Stimulated activated CD4-positive, alpha-beta T cell treated with anti-CD3 and anti-CD28 coated beads, Interleukin-2, amount 100 ng/mL, for 24 hours (primary cell): ENCODE measurements at regions not wholly inside any gene's neighbourhood (a gene's known extent, or its start where the extent isn't known, plus 50 kb on each side); places are given as distances from the start of the nearest gene placed in this dataset.
"Not testable (repeated sequence)": the region's sequence is repeated elsewhere in the genome, so short reads cannot be mapped to it uniquely, and the experiment has no call there.

ENCODE experiments used
- DNase-seq, 2 donors: peaks; one replicate each; pipeline ENCODE4 v3.0.0-alpha.2; 2020

DNA sequence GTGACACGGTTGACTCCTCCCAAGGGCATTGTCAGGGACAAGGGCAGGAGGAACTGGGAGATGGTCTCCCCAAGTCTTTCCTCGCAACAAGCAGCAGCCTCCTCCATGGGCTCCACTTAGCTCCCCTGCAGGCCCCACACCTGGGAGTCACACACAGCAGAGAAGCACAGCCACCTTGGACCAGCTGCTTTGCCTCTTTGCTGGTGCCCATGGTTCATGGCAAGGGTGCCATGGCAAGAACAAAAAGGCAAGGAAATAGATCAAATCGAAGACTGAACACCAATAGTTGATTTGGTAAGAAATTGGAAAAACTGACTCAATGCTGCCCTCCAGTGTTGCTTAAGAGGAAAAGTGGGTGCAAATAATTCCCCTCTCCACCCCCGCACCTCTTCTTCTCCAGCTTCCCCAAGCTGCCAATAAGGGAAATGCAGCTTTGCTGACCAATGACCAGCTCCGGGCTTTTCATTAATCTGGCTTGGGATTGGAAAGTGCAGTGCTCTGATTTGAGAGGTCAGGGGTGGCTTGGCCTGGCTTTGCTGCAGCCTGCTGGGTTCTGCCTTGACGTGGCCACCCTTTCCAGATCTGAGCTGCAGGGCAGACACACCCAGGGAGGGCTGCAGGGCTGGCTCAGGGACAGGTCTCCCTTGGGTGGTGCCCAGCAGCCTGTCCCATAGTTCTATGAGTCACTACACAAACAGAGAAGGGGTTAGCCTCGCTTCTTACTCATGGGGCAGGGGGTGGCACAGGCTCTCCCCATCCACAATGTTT, 162.0 kb downstream of the KLF13 start:
- no peak for DNase-seq

DNA sequence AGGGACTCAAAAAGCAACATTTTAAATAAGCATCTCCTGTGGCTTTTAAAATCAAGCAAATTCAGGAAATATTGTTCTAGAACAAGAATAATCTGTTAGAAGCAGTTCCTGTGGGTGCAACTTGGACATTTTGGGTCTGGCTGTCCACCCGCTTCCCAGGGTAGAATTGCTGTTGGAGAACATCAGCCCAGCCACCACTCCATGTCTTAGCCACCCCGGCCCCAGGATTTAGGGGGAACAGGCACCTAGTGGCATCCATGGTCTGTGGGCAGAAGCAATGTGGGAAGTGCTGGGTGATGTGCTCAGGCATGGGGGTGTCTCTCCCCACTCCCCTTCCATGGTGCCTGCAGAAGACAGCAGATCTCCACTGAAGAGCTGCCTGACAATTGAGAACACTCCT, 162.6 kb downstream of the KLF13 start:
- DNase-seq, result no peak

DNA sequence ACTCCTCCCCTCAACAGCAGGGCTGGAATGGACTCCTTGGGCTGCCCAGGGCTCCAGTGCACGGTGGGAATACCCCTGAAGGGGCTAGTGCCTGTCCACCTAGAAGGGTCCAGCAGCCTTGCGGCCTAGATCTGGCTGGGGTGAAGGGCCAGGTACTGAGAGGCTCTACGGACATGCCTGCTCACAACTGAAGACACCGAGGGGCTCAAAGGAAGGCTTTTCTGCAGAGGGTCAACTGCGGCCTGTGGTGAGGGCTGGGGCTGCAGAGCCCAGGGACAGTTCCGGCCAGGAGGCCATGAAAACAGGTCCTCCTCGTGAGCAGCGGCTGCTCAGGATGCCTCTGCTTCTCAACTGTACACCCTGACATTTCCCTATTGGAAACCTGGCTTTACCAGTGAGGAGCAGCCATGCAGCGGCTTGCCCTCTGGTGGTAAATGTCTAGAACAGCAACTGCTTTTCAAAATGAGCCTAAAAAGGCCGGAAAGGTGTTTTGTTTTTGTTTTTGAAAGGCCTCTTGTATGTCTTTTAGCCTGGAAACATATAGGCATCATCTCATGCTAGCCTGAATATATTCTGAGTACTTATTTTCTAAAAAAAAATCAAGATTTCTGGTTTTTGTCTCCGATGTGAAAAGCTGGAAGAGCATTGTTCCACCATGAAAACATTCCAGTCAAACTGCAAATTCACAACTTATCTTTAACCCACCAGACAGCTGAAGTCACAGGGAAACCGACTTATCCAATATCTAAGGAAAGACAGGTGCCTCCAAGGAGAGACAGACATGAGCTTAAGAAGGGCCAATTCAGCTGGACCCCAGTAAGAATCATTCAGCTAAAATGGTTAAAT, 163.4 kb downstream of the KLF13 start:
- peak in 1 of 2 donors; percentile 40 for DNase-seq

DNA sequence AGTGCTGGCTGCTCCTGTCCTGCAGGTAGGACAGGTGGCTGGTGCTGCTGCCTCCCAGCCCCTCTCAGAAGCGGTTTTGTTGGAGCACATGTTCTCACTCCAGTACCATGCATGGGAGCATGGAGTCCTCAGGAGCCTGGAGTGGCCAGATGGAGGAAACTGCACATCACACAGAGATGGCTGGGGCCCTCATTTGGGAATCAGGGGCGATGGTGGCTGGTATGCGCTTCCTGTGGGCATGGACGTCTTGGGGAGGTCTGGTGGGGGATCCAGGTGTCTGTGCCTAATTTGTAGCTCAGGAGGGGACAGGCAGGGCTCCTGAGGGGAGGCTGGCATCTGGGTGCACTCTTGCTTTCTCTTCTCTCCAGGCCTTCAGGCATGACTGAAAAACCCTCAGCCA, 168.2 kb downstream of the KLF13 start:
- no peak for DNase-seq

DNA sequence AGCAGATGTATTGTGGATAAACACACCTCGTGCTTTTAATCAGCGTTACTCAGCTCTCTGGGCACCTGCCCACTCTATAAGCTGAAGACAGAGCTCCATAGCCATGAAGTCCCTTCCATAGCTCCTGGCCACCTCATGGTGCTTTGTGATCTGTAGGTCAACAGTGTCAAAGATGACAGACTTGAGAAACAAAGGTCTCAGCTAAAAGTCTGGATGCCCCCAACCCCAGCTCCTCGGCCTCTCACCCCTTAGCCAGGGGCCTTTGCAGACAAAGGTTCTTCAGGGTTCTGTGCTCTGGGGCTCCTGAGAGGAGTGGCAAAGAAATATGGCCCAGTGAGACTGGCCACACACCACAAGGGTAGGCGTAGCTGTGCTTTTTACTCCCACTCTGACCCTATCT, 168.6 kb downstream of the KLF13 start:
- DNase-seq, result no peak

DNA sequence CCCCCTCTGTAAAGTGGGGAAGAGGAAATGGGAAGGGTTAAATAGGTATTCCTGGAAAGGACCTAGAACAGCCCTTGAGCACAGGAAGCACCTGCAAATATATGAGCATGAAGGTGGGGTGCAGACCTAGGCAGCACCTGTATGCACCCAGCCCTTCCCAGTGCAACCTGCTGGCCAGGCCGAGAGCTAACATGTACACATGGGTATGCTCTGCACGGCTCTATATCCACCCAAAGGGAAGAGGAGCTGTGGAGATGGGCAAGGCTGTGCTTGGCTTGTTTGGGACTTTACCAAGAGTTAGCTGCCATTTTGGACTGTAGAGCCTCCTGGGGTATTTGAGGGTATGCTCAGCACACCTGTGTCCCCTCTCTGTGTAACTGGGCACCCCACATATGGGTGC, 171.2 kb downstream of the KLF13 start:
- DNase-seq, result no peak

DNA sequence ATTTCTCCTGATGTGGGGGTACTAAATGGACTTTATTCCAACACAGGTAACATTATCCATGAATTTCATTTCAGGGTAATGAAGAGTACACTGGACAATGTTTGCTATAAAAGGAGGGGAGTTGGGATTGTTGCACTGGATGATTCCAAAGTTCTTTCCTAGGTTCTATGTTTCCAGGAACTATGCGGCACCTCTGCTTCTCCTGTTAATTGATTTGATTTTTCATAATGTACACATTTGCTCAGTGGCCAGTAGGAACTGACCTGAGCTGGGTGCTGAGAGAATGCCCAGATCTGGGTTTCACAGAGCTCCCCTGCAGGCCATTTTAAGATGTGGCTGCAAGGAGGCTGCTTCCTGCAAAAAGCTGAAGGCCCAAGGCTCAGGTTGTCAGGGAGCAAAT, 171.7 kb downstream of the KLF13 start:
- DNase-seq, result no peak

DNA sequence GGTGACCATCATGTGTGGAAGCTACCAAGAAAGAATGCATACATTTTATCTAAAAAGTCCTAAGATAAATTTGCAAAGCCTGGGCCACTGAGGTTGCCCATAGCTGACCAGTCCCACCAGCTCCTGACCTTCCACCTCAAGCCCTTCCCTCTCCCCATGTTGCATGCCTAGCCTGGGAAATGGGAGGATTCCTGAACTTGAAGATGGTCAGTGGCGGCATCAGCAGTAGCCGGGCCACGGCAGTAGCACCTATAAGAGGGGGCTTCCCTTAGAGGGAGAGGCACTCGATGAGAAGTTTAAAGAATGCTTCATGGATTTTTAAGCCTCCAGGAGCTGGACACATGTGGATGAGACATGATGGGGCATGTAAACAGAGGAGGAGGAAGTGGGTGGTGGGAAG, 172.1 kb downstream of the KLF13 start:
- no peak for DNase-seq

DNA sequence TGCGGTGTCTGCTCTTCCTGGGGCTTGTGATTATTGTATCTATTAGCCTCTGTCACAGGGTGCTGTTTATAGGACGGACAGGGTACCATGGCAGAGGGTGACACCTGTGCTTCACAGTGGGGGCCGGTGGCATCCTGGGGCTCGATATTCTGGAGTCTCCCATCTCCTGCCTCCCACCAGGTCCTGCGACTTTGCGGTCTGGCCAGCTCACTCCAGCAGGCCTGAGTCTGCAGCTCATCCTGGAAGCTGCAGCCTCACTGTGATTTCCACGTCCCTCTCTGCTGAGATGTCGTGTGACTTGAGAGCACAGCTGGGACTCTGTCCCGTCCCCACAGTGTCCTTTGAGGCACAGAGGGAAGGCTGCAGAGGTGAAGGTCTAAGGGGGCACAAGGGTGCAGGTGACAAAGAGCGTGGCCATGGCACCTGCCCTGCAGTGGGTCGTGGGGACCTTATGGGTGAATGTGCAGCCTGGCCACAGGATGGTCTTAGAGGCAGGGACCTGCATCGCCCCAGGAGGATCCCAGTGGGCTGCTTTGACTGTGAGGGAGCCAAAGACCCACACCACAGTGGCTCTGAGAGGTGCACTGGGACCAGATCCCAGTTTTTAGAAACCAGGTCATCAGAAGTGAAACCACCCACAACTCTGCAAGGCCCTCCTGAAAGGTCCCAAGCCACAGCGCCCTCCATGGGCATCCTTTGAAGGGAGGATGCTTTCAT, 172.8 kb downstream of the KLF13 start:
- no peak for DNase-seq

DNA sequence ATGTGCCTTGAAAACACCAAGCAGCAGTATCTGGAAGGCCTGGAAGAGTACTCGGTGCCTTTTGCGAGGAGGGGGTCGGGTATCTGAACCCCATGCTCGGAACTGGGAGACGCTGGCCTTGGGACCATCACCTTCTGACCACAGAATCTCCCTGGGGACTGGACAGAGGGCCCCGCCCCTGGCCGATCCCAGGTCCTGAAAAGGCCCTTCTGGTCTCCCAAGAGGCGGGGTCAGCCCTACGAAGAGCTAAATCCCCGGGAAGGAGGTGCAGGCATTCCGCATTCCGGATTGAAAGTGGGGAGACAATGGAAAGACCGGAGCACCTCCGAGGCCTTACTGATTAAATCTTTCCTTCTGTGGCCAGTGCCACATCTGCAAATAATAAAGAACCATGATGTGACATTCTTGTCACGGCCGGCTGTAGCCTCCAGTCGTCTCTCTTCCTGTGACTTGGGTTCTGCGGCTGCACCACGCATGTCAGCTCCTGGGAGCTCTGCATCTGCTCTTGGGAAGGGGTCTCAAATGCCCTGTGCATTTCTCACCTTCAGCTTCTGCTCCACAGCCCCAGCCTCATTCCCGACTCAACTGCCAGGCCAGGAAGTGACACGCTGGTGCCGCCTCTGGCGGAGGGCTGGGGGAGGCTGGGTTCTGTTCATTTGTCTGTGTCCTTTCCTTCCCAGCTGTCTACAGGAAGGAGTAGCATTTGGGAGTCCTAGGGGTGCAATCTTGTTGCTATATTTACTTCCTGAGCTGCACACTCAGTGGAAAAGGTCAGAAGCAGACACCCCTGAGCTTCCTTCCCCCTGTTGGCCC, 173.5 kb downstream of the KLF13 start:
- no peak for DNase-seq

DNA sequence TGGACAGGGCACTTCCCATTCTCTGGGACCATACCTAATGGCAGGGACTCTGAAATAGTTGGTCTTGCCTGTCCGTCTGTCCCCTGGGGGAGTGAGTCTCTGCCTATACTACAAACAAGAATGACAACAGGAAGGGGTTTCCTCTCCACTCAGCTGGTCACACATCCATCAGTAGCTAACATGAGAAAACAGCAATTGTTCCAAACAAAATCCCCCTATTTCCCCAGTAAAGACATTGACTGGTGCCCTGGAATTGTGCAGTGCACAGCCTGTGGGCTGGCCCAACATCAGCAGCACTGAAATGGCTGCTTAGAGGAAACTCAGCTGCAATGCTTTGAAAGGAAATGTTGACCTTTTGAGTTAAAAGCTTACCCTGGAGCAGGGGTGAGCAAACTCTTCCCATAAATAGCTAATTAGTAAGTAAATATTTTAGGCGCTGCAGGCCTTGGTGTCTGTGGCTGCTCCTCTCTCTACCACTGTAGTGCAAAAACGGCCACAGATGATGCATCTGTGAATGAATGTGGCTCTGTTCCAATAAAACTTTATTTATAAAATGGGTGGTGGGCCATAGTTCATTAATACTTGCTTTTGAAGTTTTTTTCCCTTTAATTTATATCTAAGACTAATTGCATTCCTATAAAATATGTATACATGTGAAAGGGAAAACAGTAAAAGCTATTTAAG, 174.3 kb downstream of the KLF13 start:
- no peak for DNase-seq

DNA sequence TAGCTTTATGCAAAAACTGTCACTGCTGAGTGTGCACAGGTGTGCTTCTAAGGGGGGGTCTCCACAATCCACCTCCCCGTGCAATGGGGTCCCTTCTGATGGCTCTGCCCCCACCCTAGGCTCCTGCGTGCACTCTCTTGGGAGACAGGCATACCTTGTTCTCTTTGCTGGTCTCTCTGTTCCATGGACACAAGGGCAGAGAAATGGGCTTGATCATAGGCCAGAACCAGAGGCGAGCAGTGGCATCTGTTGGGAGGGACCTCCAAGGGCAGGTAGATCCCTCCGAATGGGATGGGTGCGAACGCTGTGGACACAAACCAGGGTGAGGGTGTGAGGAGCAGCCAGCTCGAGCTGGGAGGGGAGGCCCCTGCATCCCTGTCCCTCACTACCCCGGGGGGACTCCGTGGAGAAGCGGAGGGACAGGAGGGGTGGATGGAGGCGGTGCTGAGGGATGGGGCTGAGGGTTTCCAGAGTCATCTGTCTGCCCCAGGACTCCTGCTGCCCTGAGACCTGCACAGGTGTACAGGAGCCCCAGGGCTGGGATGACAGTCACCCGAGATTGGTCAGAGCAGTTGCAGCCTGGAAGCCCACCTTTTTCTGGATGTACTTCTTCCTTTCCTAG, 175.0 kb downstream of the KLF13 start:
- no peak for DNase-seq

DNA sequence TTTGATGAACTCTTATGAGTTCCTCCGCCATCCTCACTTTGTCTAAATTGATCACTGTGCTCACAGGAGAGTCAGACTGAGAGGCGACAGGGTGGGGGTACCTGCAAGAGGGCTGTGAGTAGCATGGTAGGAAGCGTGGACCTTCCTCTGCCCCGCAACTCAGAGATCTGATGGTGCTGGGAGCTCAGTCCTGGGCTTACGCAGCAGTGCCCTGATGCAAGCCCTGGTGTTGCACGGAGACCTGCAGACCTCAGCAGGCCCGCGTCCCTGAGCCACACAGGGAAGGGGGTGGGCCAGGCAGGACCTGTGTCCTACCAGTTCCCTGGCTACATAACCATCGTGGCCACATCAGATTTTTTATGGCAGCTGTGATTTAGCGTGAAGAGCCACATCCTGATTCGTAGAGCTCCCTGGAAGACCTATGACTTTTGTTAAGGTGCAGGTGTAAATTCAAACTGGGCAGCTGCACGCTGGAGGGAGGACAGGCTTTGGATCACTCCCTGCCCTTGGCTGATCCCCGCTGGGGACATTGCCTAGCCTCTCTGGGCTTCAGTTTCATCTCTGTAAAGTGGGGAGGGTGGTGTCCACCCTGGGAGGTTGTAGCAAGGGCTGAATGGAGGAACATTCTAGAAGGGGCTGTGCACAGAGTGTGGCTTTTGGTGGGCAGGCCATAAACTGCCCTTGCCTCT, 176.1 kb downstream of the KLF13 start:
- DNase-seq, result no peak

DNA sequence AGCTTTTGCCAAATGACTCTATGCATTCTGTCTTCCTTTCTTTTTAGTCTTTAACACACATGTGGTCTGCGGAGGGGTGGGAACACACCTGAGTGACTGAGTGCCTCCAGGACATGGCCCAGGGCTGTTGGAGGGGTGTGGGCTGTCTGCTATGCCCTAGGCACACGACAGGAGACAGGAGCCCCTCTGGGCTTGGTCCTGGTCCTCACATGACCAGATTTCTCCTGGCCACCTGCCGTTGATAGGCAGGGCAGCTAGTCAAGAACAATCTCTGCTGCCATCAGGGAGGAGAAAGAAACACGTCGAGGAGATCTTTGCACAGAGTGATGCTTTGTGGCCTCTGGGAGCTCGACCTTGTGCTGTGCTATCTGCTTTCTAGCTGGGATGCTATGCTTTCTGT, 176.6 kb downstream of the KLF13 start:
- DNase-seq, result no peak

DNA sequence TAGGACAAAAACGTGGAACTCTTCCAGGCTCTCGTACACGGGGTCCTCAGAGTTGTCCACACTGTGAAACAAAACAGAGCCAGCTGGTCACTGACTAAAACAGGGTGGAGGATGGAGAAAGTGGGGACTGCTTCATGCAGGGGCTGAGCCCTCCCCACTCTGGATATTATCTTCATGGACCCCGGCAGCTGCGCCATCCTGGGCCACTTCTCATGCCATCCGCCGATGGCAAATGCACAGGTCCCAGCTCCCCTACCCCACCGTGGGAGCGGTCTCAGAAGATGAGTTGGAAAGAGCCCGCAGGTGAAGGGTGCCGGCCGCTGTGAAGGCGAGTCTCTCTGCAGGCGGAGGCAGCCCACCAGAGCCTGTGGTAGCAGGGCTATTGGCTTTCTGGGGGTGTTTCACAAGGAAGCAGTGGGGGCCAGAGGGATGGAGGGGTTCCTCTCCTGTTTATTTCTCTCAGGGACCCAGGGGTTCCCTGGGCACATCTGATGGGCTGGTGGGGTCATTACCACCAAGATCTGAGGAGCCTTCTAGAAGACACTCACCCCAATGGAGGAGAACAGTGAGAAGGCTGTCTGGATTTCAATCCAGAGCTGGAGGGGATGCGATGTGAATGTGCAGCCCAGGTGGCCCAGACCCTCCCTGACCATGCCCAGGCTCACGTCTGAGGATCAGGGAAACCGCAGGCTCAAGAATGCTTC, 177.3 kb downstream of the KLF13 start:
- DNase-seq, result no peak

DNA sequence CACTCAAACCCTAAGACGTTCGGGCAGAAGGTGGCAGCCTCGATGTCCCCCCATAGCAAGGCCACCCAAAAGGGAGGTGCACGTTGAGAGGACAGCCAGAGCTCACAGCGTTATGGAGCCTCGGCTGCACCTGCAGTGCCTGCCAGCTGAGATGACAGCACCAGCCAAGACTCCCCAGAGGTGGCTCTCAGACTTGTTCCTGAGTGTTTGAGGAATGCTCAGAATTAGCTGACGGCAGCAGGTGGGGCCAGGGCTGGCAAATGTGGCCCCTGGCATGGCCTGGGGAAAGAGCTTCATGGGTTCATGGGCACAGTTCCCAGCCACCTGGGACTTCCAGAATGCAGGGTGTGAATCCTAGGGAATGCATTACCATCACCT, 177.8 kb downstream of the KLF13 start:
- no peak for DNase-seq

DNA sequence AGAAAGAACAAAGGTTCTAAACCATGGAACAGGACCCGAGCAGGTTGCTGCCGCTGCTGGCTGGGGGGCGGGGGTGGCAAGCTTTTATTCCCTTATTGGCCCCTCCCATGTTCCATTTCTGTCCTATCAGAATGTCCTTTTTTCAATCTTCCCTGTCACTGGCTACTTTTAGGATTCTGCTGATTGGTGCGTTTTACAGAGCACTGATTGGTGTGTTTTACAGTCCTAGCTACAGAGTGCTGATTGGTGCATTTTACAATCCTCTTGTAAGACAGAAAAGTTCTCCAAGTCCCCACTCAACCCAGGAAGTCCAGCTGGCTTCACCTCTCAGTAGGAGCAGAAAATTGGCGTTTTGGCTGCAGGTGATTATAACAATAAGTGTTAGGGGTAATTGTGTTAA, 180.9 kb downstream of the KLF13 start:
- DNase-seq, result not testable (repeated sequence)

DNA sequence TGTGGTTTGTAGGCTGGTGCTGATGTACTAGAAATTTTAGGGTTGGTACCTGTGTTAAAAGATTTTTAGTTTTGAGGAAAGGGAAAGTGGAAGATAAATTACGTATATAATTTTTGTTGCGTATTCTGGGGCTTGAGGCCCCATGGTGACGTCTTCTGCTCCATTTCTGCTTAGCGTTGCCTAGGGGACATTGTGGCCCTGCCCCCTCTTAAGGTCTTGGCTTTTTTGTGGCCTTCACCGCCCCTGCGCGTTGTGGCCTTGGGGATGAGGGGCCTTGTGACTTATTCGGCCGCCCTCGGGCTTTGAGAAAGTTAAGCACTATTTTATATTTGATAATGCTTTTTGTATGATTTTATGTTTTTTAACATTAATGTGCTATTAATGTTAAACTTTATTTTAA, 182.0 kb downstream of the KLF13 start:
- DNase-seq, result no peak

DNA sequence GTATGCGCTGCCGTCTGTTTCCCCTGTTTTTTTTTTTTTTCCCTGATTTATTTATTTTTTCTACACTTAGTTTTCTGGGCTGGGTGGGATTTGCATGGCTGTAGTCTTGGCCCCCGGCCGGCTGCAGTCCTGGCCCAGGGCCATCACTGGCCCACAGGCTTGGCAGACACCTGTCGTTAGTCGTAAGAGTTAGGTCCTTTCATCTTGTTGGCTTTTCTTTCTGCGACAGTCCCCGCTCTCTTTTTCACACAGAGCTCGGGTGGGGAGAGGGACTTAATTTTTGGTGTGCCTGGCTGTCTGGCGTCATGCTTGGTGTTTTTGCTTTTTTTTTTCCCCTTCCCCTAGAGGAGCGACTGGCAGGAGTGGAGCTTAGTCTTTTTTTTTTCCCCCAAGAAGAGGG, 183.4 kb downstream of the KLF13 start:
- no peak for DNase-seq

DNA sequence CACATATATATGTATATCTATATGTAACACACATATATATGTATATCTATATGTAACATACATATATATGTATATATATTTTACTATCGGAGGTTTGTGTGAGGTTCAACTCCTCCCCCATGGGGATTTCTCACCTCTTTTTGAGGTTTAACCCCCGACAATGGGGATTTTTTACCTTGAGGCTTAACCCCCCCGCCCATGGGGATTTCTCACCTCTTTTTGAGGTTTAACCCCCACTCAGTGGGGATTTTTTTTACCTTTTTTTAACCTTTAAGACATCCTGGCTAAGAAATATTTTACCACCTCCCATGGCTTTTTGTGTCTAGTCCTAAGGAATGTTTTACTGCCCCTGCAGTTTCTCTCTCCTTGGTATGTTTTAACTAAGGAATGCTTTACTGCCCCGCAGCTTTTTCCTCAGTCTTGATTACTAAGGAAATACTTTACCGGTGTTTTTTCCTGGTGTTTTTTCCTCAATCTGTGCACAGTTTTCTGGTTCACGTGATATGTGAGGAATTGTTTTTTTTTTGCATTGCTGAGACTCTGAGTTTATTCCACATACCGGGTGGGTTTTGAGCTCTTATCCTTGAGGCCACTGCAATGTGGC, 185.2 kb downstream of the KLF13 start:
- peak; percentile 47 to 58 for DNase-seq
